ENCODE measurements at regions not wholly inside any gene's neighbourhood (a gene's known extent, or its start where the extent isn't known, plus 50 kb on each side); places are given as distances from the start of the nearest gene placed in this dataset.

- WGBS, 4 donors, result 72 to 77% (median 74%) methylated on average over 4 of the region's 4 CpGs
- TF ChIP-seq POLR2A (IDR thresholded peaks at IDR 0.05), result no peak
- TF ChIP-seq CTCF (IDR thresholded peaks at IDR 0.05), result no peak
- no peak overlapping the region for H3K27ac ChIP-seq
These were observed 716.1 kb downstream of the NSUN3 start for GRCh38 chr3:94778814-94779494.

GRCh38 chr3:94779699-94780098 is 716.8 kb downstream of the NSUN3 start:
- Histone ChIP-seq H3K27ac (no peak overlapping the region), H3K36me3 (replicated peaks in 1 of 2) (no peaks in the 10 kb centered on the region), H3K4me1 (replicated peaks in 1 of 2) (no peaks in the 10 kb centered on the region), H3K4me3 (no peak overlapping the region), H3K27me3 (no peaks in the 10 kb centered on the region), H3K9me3 (replicated peaks in 1 of 3) (no peaks in the 10 kb centered on the region)
- TF ChIP-seq CTCF (IDR thresholded peaks at IDR 0.05), result no peak
- TF ChIP-seq POLR2A (IDR thresholded peaks at IDR 0.05), result no peak
- WGBS, 4 donors, result 52 to 68% (median 59%) methylated on average over 1 of the region's 1 CpG
- no peak for DNase-seq
- intact Hi-C loops (cut with DNase I), result no loop called here

More at GRCh38 chr3:94778814-94779494, 716.1 kb downstream of the NSUN3 start:
- no peaks in the 10 kb centered on the region for H3K4me1 ChIP-seq (replicated peaks in 1 of 2)
- no peaks in the 10 kb centered on the region for H3K9me3 ChIP-seq (replicated peaks in 1 of 3)
- H3K36me3 ChIP-seq (replicated peaks in 1 of 2), result no peaks in the 10 kb centered on the region
- no peak overlapping the region for H3K4me3 ChIP-seq
- H3K27me3 ChIP-seq, result no peaks in the 10 kb centered on the region
- intact Hi-C loops (cut with DNase I), result no loop called here
- DNase-seq, result no peak

GRCh38 chr3:94784274-94784673 is 721.4 kb downstream of the NSUN3 start:
- intact Hi-C loops (cut with DNase I), result no loop called here
- 75 to 88% (median 83%) methylated on average over 4 of the region's 4 CpGs for WGBS, 4 donors
- TF ChIP-seq CTCF (IDR thresholded peaks at IDR 0.05) (no peak), POLR2A (IDR thresholded peaks at IDR 0.05) (no peak)

GRCh38 chr3:94787066-94787465 is 724.2 kb downstream of the NSUN3 start:
- Histone ChIP-seq H3K27ac (no peak overlapping the region), H3K9me3 (replicated peaks in 1 of 3) (no peaks in the 10 kb centered on the region), H3K27me3 (no peaks in the 10 kb centered on the region), H3K4me1 (replicated peaks in 1 of 2) (no peaks in the 10 kb centered on the region), H3K4me3 (no peak overlapping the region), H3K36me3 (replicated peaks in 1 of 2) (no peaks in the 10 kb centered on the region)
- WGBS, 4 donors, result 74 to 79% (median 75%) methylated on average over 5 of the region's 5 CpGs
- intact Hi-C loops (cut with DNase I), result no loop called here
- no peak for DNase-seq
- TF ChIP-seq CTCF (IDR thresholded peaks at IDR 0.05) (no peak), POLR2A (IDR thresholded peaks at IDR 0.05) (no peak)

More at GRCh38 chr3:94784274-94784673, 721.4 kb downstream of the NSUN3 start:
- Histone ChIP-seq H3K4me1 (replicated peaks in 1 of 2) (no peaks in the 10 kb centered on the region), H3K9me3 (replicated peaks in 1 of 3) (no peaks in the 10 kb centered on the region), H3K36me3 (replicated peaks in 1 of 2) (no peaks in the 10 kb centered on the region), H3K27ac (no peak overlapping the region), H3K27me3 (no peaks in the 10 kb centered on the region), H3K4me3 (no peak overlapping the region)
- DNase-seq, result no peak
